MM.1S (cell line): ENCODE measurements at regions not wholly inside any gene's neighbourhood (a gene's known extent, or its start where the extent isn't known, plus 50 kb on each side); places are given as distances from the start of the nearest gene placed in this dataset.
"Not testable (repeated sequence)": the region's sequence is repeated elsewhere in the genome, so short reads cannot be mapped to it uniquely, and the experiment has no call there.

ENCODE experiments used
- DNase-seq: peaks from one replicate; pipeline ENCODE4 v3.0.0-alpha.2; 2015
- H2AFZ ChIP-seq: fragments of 300-600 bp; sonication (generic); 2 replicates; pipeline ENCODE4 v1.6.0; 2016; ENCODE audit warnings: antibody characterized with exemption, low read length
- H3F3A ChIP-seq: fragments of 300-600 bp; sonication (generic); 2 replicates; pipeline ENCODE4 v1.6.1; 2016; ENCODE audit warnings: mild to moderate bottlenecking, antibody characterized with exemption, low read length, moderate library complexity, mixed read lengths; ENCODE audit not compliant: insufficient read depth
- H3K27ac ChIP-seq: fragments of 300-600 bp; sonication (generic); 2 replicates; pipeline ENCODE4 v1.5.1; 2016; ENCODE audit warnings: mild to moderate bottlenecking, low read length
- H3K27me3 ChIP-seq: fragments of 300-600 bp; sonication (generic); replicated peaks from 2 replicates; pipeline ENCODE4 v1.6.0; 2016; ENCODE audit warnings: low read length; ENCODE audit not compliant: insufficient read depth
- H3K36me3 ChIP-seq: fragments of 300-600 bp; sonication (generic); replicated peaks from 2 replicates; pipeline ENCODE4 v1.6.1; 2016; ENCODE audit warnings: mild to moderate bottlenecking, low read length, mixed read lengths; ENCODE audit not compliant: insufficient read depth
- H3K4me1 ChIP-seq: fragments of 300-600 bp; sonication (generic); 2 replicates; pipeline ENCODE4 v1.6.1; 2016; ENCODE audit warnings: low read length, mixed read lengths
- H3K4me2 ChIP-seq: fragments of 300-600 bp; sonication (generic); 2 replicates; pipeline ENCODE4 v1.6.0; 2016; ENCODE audit warnings: low read depth, low read length
- H3K4me3 ChIP-seq: fragments of 300-600 bp; sonication (generic); 2 replicates; pipeline ENCODE4 v1.5.1; 2016; ENCODE audit warnings: low read length, mixed read lengths
- H3K79me2 ChIP-seq: fragments of 300-600 bp; sonication (generic); 2 replicates; pipeline ENCODE4 v1.6.1; 2016; ENCODE audit warnings: mixed run types, low read length, mixed read lengths
- H3K9ac ChIP-seq: fragments of 300-600 bp; sonication (generic); 2 replicates; pipeline ENCODE4 v1.6.1; 2016; ENCODE audit warnings: low read length, mixed read lengths
- H3K9me2 ChIP-seq: fragments of 300-600 bp; sonication (generic); replicated peaks from 2 replicates; pipeline ENCODE4 v1.6.1; 2016; ENCODE audit warnings: mild to moderate bottlenecking, low read length, mixed read lengths; ENCODE audit not compliant: insufficient read depth
- H3K9me3 ChIP-seq: fragments of 300-600 bp; sonication (generic); replicated peaks from 2 replicates; pipeline ENCODE4 v1.6.1; 2016; ENCODE audit warnings: mild to moderate bottlenecking, low read length, mixed read lengths; ENCODE audit not compliant: insufficient read depth
- H4K20me1 ChIP-seq: fragments of 300-600 bp; sonication (generic); 2 replicates; pipeline ENCODE4 v1.6.1; 2016; ENCODE audit warnings: mild to moderate bottlenecking, low read length, moderate library complexity, mixed read lengths; ENCODE audit not compliant: insufficient read depth
- EZH2 ChIP-seq: fragments of 300-600 bp; sonication (generic); optimal IDR thresholded peaks from 2 replicates; pipeline ENCODE3; 2017; ENCODE audit warnings: low read depth, mild to moderate bottlenecking, antibody characterized with exemption, low read length, mixed read lengths
- EZH2phosphoT487 ChIP-seq: fragments of 300-600 bp; sonication (generic); IDR thresholded peaks from 2 replicates; pipeline ENCODE4 v1.6.1; 2018; ENCODE audit warnings: antibody characterized with exemption, low read length
- TF ChIP-seq, protein P1 (sequence below): fragments of 300-600 bp; sonication (generic); IDR thresholded peaks from 2 replicates; pipeline ENCODE4 v1.5.1; 2016; ENCODE audit warnings: antibody characterized with exemption, low read length, mixed read lengths

DNA sequence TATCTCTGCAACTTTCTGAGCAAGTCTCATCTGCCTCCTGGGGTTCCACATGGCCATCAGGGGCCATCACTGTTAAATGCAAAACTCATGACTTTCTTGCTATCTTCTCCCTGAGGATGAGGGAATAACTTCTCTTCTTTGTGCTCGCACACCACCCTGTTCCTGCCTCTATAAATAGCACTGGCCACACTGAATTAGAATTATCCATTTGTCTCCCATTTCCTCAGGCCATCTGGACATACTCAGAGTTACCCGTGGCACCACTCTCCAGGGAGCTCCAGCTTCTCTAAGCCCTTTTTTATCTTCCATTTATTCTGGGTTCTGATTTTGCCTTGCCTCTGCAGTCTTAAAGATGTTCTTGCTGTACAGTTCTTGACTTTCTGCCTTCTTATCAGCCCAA lies 72.8 kb upstream of the ECI2 start:
- no peak overlapping the region for H3K4me2 ChIP-seq
- H3K9me3 ChIP-seq, result no peaks in the 10 kb centered on the region
- peaks cover 7% of the 10 kb centered on the region; the same call in 1 of the 2 replicates for H3K4me1 ChIP-seq
- no peaks in the 10 kb centered on the region for H3K36me3 ChIP-seq
- no peaks in the 10 kb centered on the region for H3K79me2 ChIP-seq
- no peak overlapping the region for H2AFZ ChIP-seq
- no peak overlapping the region for H3K27ac ChIP-seq
- no peaks in the 10 kb centered on the region for H4K20me1 ChIP-seq
- DNase-seq, result no peak
- H3K27me3 ChIP-seq, result no peaks in the 10 kb centered on the region
- H3K9ac ChIP-seq, result no peak overlapping the region
- H3K9me2 ChIP-seq, result no peaks in the 10 kb centered on the region
- H3F3A ChIP-seq, result no peaks in the 10 kb centered on the region
- no peak overlapping the region for H3K4me3 ChIP-seq
- TF ChIP-seq, protein P1, sequence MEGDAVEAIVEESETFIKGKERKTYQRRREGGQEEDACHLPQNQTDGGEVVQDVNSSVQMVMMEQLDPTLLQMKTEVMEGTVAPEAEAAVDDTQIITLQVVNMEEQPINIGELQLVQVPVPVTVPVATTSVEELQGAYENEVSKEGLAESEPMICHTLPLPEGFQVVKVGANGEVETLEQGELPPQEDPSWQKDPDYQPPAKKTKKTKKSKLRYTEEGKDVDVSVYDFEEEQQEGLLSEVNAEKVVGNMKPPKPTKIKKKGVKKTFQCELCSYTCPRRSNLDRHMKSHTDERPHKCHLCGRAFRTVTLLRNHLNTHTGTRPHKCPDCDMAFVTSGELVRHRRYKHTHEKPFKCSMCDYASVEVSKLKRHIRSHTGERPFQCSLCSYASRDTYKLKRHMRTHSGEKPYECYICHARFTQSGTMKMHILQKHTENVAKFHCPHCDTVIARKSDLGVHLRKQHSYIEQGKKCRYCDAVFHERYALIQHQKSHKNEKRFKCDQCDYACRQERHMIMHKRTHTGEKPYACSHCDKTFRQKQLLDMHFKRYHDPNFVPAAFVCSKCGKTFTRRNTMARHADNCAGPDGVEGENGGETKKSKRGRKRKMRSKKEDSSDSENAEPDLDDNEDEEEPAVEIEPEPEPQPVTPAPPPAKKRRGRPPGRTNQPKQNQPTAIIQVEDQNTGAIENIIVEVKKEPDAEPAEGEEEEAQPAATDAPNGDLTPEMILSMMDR, result no peak
- TF ChIP-seq EZH2, result no peak
- no peak for TF ChIP-seq EZH2phosphoT487

DNA sequence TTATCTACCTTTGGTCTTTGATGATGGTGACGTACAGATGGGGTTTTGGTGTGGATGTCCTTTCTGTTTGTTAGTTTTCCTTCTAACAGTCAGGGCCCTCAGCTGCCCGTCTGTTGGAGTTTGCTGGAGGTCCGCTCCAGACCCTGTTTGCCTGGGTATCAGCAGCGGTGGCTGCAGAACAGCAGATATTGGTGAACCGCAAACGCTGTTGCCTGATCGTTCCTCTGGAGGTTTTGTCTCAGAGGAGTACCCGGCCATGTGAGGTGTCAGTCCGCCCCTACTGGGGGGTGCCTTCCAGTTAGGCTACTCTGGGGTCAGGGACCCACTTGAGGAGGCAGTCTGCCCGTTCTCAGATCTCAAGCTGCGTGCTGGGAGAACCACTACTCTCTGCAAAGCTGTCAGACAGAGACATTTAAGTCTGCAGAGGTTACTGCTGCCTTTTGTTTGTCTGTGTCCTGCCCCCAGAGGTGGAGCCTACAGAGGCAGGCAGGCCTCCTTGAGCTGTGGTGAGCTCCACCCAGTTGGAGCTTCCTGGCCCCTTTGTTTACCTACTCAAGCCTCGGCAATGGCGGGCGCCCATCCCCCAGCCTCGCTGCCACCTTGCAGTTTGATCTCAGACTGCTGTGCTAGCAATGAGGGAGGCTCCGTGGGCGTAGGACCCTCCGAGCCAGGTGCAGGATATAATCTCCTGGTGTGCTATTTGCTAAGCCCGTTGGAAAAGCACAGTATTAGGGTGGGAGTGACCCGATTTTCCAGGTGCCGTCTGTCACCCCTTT lies 68.5 kb upstream of the ECI2 start:
- H4K20me1 ChIP-seq, H3F3A ChIP-seq, H3K9me2 ChIP-seq, H3K27me3 ChIP-seq, H2AFZ ChIP-seq, H3K4me1 ChIP-seq, H3K27ac ChIP-seq, H3K9ac ChIP-seq, H3K4me3 ChIP-seq, H3K79me2 ChIP-seq, H3K4me2 ChIP-seq, H3K36me3 ChIP-seq, DNase-seq, H3K9me3 ChIP-seq: not testable (repeated sequence)

DNA sequence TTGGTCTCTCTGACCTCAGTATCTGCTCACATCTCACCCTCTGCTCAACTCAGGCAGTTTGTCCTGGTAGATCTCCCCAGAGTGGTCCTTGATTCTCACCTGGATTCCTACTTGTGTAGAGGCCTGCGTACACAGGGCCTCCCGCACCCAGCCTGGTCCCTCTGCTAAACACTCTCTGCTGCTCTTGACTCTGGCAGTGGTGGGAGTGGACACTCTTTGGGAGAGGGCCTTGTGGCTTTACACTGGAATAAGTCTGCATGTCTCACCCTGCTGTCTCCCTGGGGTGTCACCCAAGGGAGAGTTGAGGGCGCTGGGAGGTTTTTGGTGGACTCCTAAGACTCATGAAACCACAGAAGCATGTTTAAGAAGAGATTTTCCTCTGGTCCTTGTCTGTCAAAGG lies 57.3 kb upstream of the ECI2 start:
- DNase-seq, result no peak
- no peak for TF ChIP-seq EZH2
- no peak for TF ChIP-seq EZH2phosphoT487
- no peaks in the 10 kb centered on the region for H3K9me3 ChIP-seq
- H3K9ac ChIP-seq, result no peak overlapping the region
- H3K4me1 ChIP-seq, result no peaks in the 10 kb centered on the region
- H3F3A ChIP-seq, result no peaks in the 10 kb centered on the region
- no peaks in the 10 kb centered on the region for H3K79me2 ChIP-seq
- H3K4me2 ChIP-seq, result no peak overlapping the region
- no peaks in the 10 kb centered on the region for H3K36me3 ChIP-seq
- H2AFZ ChIP-seq, result no peak overlapping the region
- no peaks in the 10 kb centered on the region for H3K9me2 ChIP-seq
- H3K4me3 ChIP-seq, result no peak overlapping the region
- no peak overlapping the region for H3K27ac ChIP-seq
- H4K20me1 ChIP-seq, result no peaks in the 10 kb centered on the region
- no peaks in the 10 kb centered on the region for H3K27me3 ChIP-seq

DNA sequence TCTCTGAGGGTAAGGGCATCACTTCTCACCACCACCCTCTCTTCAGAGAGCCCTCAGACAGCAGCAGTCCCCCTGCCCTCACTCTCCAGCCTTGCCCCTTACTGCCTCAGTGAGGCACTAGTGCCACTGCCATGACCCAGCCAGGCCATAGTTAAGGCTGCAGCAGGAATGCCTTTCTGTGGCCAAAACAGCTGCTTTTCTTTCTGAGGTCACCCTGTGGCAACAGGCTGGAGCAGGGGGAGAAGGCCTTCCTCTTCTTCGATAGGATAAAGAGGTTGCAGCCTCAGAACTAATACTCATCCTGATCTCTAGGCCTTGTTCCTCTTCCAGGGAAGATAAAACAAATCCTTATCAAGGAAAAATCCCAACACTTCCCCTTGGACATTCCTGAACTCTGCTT lies 56.8 kb upstream of the ECI2 start:
- Histone ChIP-seq H3K9me3 (no peaks in the 10 kb centered on the region), H3K4me1 (no peaks in the 10 kb centered on the region), H3K27ac (no peak overlapping the region), H3K36me3 (no peaks in the 10 kb centered on the region), H3K9me2 (no peaks in the 10 kb centered on the region), H3K79me2 (no peaks in the 10 kb centered on the region), H3K4me3 (no peak overlapping the region), H3F3A (no peaks in the 10 kb centered on the region), H3K4me2 (no peak overlapping the region), H4K20me1 (no peaks in the 10 kb centered on the region), H3K9ac (no peak overlapping the region), H2AFZ (no peak overlapping the region), H3K27me3 (no peaks in the 10 kb centered on the region)
- TF ChIP-seq EZH2phosphoT487 (no peak), EZH2 (no peak)
- TF ChIP-seq, protein P1, result no peak
- no peak for DNase-seq
